Eye (tissue), 1 donor: ENCODE measurements at regions not wholly inside any gene's neighbourhood (a gene's known extent, or its start where the extent isn't known, plus 50 kb on each side); places are given as distances from the start of the nearest gene placed in this dataset.

ENCODE experiments used
- DNase-seq: peaks from one replicate; pipeline ENCODE4 v3.0.0-alpha.2; 2015

GRCh38 chrX:63884821-63885790 is 100.1 kb upstream of the ARHGEF9 start:
- DNase-seq, result no peak

- DNase-seq, result no peak
These were observed 84.5 kb upstream of the ARHGEF9 start for GRCh38 chrX:63869506-63869905.

- no peak for DNase-seq
These were observed 70.9 kb upstream of the ARHGEF9 start for GRCh38 chrX:63855896-63856295.

GRCh38 chrX:63835361-63835760 is 50.3 kb upstream of the ARHGEF9 start:
- no peak for DNase-seq
